ENCODE measurements at regions not wholly inside any gene's neighbourhood (a gene's known extent, or its start where the extent isn't known, plus 50 kb on each side); places are given as distances from the start of the nearest gene placed in this dataset.
A peak's percentile ranks its signal among the peaks of the same experiment; 100 is the strongest.

DNA sequence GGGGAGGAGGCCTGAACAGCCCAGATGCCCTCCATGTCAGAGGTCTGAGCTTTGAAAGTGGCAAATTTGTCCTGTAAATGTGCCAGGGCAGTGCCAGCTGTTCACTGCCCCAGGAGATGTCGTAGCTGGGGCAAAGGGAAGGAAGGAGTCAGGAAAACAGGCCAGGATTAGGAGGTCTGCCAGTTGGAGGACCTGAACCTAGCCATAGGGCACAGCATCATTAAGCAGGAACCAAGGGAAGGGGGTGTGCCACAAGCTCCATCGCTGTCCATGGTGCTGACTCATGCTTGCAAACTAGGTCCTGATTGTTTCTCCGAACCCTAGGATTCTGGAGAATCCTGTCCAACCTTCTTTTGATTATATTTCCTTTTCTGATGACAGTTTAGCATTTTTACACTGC is 124.2 kb downstream of the TMEM132E start:
- Histone ChIP-seq H2AFZ (ENCODE audit: low read length) (no peak overlapping the region), H3K9ac (ENCODE audit: insufficient read depth, low read depth, low read length) (no peak overlapping the region), H3K36me3 (replicated peaks in 1 of 2; ENCODE audit: control insufficient read depth in 1 of 2, insufficient read depth in 2 of 2, low read length in 2 of 2) (no peaks in the 10 kb centered on the region), H3K27me3 (ENCODE audit: control insufficient read depth in 1 of 2, insufficient read depth in 2 of 2, low read length in 2 of 2) (no peaks in the 10 kb centered on the region), H3K4me3 (replicated peaks in 1 of 3; ENCODE audit: insufficient read depth in 1 of 3, low read depth in 2 of 3, low read length in 3 of 3) (no peak overlapping the region), H3K79me2 (ENCODE audit: insufficient read depth, low read length) (no peaks in the 10 kb centered on the region), H3K9me3 (ENCODE audit: low read length) (no peaks in the 10 kb centered on the region; the same call in 1 of the 2 replicates), H3K27ac (ENCODE audit: extremely low read length, insufficient read depth, low read length) (no peak overlapping the region), H3K4me1 (ENCODE audit: insufficient read depth, low read length) (no peaks in the 10 kb centered on the region), H3K4me2 (ENCODE audit: low read depth, low read length) (no peak overlapping the region), H4K20me1 (ENCODE audit: insufficient read depth, low read length) (peaks cover 5% of the 10 kb centered on the region; the same call in 1 of the 2 replicates)
- CTCF ChIA-PET (ENCODE audit: low intra/inter-chr PET ratio, low total read pairs) = no interaction called here
- POLR2A ChIA-PET = no interaction called here
- no TSS peak for BruUV-seq (replicated peaks)
- FAIRE-seq (no peak), DNase-seq (ENCODE audit: low spot score) (peak; percentile 10), ATAC-seq (no peak)
- intact Hi-C loops (cut with micrococcal nuclease; ENCODE audit: unreplicated experiment) = no loop called here
- in situ Hi-C loops (cut with HindIII; ENCODE audit: extremely low pct_ligation_motif_present, low pct_unique_long_range_greater_than_20kb) = no loop called here
- WGBS (ENCODE audit: low lambda C conversion rate) = 11% methylated on average over 3 of the region's 3 CpGs
- TF ChIP-seq, protein P1, sequence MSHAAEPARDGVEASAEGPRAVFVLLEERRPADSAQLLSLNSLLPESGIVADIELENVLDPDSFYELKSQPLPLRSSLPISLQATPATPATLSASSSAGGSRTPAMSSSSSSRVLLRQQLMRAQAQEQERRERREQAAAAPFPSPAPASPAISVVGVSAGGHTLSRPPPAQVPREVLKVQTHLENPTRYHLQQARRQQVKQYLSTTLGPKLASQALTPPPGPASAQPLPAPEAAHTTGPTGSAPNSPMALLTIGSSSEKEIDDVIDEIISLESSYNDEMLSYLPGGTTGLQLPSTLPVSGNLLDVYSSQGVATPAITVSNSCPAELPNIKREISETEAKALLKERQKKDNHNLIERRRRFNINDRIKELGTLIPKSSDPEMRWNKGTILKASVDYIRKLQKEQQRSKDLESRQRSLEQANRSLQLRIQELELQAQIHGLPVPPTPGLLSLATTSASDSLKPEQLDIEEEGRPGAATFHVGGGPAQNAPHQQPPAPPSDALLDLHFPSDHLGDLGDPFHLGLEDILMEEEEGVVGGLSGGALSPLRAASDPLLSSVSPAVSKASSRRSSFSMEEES (CRISPR knock-in tag; IDR thresholded peaks at IDR 0.05) = 0 out of 2 replicates have a peak, but pooled peaks have one; percentile 26
- TF ChIP-seq, protein P2, sequence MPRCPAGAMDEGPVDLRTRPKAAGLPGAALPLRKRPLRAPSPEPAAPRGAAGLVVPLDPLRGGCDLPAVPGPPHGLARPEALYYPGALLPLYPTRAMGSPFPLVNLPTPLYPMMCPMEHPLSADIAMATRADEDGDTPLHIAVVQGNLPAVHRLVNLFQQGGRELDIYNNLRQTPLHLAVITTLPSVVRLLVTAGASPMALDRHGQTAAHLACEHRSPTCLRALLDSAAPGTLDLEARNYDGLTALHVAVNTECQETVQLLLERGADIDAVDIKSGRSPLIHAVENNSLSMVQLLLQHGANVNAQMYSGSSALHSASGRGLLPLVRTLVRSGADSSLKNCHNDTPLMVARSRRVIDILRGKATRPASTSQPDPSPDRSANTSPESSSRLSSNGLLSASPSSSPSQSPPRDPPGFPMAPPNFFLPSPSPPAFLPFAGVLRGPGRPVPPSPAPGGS (CRISPR knock-in tag; IDR thresholded peaks at IDR 0.05) = no peak
- TF ChIP-seq, protein P3, sequence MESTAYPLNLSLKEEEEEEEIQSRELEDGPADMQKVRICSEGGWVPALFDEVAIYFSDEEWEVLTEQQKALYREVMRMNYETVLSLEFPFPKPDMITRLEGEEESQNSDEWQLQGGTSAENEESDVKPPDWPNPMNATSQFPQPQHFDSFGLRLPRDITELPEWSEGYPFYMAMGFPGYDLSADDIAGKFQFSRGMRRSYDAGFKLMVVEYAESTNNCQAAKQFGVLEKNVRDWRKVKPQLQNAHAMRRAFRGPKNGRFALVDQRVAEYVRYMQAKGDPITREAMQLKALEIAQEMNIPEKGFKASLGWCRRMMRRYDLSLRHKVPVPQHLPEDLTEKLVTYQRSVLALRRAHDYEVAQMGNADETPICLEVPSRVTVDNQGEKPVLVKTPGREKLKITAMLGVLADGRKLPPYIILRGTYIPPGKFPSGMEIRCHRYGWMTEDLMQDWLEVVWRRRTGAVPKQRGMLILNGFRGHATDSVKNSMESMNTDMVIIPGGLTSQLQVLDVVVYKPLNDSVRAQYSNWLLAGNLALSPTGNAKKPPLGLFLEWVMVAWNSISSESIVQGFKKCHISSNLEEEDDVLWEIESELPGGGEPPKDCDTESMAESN (CRISPR knock-in tag; conservative IDR thresholded peaks at IDR 0.05) = no peak
- TF ChIP-seq, protein P4, sequence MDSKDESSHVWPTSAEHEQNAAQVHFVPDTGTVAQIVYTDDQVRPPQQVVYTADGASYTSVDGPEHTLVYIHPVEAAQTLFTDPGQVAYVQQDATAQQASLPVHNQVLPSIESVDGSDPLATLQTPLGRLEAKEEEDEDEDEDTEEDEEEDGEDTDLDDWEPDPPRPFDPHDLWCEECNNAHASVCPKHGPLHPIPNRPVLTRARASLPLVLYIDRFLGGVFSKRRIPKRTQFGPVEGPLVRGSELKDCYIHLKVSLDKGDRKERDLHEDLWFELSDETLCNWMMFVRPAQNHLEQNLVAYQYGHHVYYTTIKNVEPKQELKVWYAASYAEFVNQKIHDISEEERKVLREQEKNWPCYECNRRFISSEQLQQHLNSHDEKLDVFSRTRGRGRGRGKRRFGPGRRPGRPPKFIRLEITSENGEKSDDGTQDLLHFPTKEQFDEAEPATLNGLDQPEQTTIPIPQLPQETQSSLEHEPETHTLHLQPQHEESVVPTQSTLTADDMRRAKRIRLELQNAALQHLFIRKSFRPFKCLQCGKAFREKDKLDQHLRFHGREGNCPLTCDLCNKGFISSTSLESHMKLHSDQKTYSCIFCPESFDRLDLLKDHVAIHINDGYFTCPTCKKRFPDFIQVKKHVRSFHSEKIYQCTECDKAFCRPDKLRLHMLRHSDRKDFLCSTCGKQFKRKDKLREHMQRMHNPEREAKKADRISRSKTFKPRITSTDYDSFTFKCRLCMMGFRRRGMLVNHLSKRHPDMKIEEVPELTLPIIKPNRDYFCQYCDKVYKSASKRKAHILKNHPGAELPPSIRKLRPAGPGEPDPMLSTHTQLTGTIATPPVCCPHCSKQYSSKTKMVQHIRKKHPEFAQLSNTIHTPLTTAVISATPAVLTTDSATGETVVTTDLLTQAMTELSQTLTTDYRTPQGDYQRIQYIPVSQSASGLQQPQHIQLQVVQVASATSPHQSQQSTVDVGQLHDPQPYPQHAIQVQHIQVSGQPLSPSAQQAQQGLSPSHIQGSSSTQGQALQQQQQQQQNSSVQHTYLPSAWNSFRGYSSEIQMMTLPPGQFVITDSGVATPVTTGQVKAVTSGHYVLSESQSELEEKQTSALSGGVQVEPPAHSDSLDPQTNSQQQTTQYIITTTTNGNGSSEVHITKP (CRISPR knock-in tag; IDR thresholded peaks at IDR 0.05; ENCODE audit: low read depth) = no peak
- TF ChIP-seq, protein P5, sequence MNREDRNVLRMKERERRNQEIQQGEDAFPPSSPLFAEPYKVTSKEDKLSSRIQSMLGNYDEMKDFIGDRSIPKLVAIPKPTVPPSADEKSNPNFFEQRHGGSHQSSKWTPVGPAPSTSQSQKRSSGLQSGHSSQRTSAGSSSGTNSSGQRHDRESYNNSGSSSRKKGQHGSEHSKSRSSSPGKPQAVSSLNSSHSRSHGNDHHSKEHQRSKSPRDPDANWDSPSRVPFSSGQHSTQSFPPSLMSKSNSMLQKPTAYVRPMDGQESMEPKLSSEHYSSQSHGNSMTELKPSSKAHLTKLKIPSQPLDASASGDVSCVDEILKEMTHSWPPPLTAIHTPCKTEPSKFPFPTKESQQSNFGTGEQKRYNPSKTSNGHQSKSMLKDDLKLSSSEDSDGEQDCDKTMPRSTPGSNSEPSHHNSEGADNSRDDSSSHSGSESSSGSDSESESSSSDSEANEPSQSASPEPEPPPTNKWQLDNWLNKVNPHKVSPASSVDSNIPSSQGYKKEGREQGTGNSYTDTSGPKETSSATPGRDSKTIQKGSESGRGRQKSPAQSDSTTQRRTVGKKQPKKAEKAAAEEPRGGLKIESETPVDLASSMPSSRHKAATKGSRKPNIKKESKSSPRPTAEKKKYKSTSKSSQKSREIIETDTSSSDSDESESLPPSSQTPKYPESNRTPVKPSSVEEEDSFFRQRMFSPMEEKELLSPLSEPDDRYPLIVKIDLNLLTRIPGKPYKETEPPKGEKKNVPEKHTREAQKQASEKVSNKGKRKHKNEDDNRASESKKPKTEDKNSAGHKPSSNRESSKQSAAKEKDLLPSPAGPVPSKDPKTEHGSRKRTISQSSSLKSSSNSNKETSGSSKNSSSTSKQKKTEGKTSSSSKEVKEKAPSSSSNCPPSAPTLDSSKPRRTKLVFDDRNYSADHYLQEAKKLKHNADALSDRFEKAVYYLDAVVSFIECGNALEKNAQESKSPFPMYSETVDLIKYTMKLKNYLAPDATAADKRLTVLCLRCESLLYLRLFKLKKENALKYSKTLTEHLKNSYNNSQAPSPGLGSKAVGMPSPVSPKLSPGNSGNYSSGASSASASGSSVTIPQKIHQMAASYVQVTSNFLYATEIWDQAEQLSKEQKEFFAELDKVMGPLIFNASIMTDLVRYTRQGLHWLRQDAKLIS (CRISPR knock-in tag; IDR thresholded peaks at IDR 0.05) = no peak
- TF ChIP-seq SAP130 (CRISPR knock-in tag; IDR thresholded peaks at IDR 0.05; ENCODE audit: low read depth) (peak; percentile 36; the same call in 1 of the 2 replicates), SRF (IDR thresholded peaks at IDR 0.05; ENCODE audit: low read depth, low read length) (no peak), TCF7L2 (IDR thresholded peaks at IDR 0.05; ENCODE audit: low read depth, low read length) (no peak), ZNF296 (CRISPR knock-in tag; conservative IDR thresholded peaks at IDR 0.05) (no peak), ZNF547 (CRISPR knock-in tag; IDR thresholded peaks at IDR 0.05) (no peak), CEBPB (IDR thresholded peaks at IDR 0.05; ENCODE audit: borderline replicate concordance, low read depth, low read length) (no peak), KDM3A (CRISPR knock-in tag; IDR thresholded peaks at IDR 0.05; ENCODE audit: low read depth) (no peak), ZNF350 (CRISPR knock-in tag; IDR thresholded peaks at IDR 0.05; ENCODE audit: borderline replicate concordance, low read depth) (no peak)
